ENCODE measurements at regions not wholly inside any gene's neighbourhood (a gene's known extent, or its start where the extent isn't known, plus 50 kb on each side); places are given as distances from the start of the nearest gene placed in this dataset.
"Not testable (repeated sequence)": the region's sequence is repeated elsewhere in the genome, so short reads cannot be mapped to it uniquely, and the experiment has no call there.

- H3K4me3 ChIP-seq (ENCODE audit: low read depth, low read length) = no peak overlapping the region
- DNase-seq (ENCODE audit: low read depth) = peak; percentile 97
- no peak for TF ChIP-seq CTCF (conservative IDR thresholded peaks at IDR 0.05; ENCODE audit: low read depth, low read length)
Observed at GRCh38 chr2:224101820-224102630, 62.9 kb upstream of the SERPINE2 start.

DNA sequence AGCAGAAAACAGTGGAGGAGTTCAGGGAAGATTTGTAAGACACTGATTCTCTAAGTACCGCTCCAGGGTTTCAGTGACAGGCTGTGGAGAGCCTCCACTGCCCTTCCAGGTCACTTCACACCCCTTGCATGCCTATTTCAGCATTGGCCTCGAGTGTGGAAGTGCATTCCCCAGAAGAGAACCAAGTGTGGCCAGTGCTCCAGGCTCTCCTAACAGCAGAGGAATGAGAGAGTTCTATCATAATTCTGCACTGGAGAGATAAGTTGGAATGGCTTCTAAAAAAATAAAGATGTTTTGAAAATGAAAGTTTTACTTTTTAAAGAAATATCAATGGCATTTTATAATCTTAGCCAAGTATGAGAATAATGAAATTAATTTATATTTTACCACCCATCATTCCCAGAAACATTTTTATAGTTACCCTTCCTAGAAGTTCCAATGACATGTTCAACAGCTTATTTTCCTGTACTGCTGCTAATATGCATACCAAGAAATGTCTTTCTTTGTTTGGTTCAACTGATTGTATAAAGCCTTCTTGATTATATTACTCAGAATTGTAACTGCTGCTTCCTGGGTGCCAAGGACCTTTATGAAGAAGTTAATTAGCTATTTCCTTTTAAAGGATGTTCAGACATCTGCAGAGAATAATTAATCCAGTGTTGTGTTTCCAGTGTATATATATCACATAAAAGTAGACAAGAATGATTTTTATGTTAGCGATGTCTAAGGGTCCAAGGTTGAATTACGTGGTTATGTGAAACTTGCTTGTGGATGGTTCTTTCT is 61.0 kb upstream of the SERPINE2 start:
- no peak for DNase-seq (ENCODE audit: low read depth)
- TF ChIP-seq CTCF (conservative IDR thresholded peaks at IDR 0.05; ENCODE audit: low read depth, low read length) = no peak
- no peak overlapping the region for H3K4me3 ChIP-seq (ENCODE audit: low read depth, low read length)

DNA sequence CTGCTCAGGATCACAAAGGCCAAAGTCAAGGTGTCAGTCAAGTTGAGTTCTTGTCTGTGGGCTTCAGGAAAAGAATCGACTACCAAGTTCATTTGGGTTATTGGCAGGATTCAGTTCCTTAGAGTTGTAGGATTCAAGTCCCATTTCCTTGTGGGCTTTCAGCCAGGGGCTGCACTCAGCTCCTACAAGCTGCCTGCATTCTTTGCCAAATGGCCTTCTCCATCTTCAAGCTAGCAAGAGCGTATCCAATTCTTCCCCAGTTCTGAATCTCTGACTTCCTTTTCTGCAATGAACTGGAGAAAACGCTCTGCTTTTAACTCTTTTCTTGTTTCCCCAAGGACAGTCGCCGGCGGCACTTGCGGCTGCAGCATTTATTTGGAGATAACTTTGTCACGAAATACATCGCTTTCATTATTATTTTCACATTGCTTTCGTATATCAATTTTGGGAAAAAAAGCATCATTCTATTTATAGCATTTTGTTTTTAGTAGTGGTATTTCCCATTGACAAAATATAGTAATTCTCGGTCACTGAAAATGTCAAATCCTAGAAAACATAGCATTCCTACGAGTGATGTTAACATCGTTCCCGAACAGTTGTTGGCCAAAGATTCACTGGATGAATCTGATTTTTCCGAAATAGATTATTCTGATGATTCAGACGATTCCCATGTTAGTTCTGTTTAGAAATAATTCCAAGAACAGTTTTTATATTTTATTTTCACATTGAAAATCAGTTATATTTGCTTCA is 59.6 kb upstream of the SERPINE2 start:
- H3K4me3 ChIP-seq (ENCODE audit: low read depth, low read length) = no peak overlapping the region
- DNase-seq (ENCODE audit: low read depth) = no peak
- TF ChIP-seq CTCF (conservative IDR thresholded peaks at IDR 0.05; ENCODE audit: low read depth, low read length) = no peak

DNA sequence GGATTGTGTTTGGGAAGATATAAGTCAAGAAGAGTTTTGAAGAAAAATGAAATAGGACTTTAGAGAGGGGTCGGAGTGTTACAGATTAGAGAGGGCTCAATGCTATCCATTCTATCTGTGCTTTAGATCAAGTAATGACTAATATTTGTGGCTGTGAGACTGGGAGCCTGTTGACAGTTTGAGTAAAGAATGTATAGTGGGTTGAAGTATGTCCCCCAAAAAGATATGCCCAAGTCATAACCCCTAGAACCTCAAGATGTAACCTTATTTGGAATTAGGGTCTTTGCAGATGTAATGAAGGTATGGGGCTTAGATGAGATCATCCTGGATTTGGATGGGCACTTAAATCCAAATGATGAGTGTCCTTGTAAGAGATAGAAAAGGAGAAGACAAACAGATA is 55.3 kb upstream of the SERPINE2 start:
- H3K4me3 ChIP-seq (ENCODE audit: low read depth, low read length) = no peak overlapping the region
- DNase-seq (ENCODE audit: low read depth) = no peak
- TF ChIP-seq CTCF (conservative IDR thresholded peaks at IDR 0.05; ENCODE audit: low read depth, low read length) = no peak

DNA sequence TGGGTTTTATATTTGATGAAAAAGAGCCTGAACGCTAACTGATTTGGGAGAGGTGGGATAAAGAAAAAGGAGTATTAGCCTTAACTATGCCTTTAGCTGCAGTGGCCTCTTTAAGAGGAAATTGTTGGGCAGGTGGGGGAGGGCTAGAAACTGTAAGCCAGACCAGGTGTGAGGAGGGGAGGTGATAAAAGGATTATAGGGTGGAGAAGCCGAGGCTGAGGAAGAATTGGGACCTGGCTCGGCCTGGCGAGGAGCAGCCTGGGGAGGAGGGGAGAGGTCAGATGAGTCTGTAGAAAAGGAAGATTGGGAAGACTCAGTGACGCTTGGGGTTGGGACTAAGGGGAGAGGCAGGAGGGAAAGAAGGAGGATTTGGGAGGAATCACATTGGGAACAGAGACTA is 52.6 kb upstream of the SERPINE2 start:
- DNase-seq (ENCODE audit: low read depth); H3K4me3 ChIP-seq (ENCODE audit: low read depth, low read length): not testable (repeated sequence)

DNA sequence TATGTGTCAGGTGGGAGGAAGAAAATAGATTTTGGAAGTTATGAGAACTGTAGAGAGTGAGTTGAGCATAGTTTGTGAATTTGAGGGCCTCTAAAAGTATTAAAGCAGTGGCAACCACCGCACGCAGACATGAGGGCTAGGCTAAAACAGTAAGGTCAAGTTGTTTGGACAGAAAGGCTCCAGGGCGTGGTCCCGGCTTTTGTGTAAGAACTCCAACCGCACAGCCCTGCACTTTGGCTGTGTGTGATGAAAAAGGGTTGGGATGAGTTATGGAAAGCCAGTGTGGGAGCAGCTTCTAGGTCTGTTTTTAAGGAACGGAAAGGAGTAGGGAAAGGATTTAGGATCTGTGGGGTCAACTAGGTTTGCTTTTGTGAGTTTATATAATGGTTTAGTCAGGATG is 50.5 kb upstream of the SERPINE2 start:
- not testable (repeated sequence) for DNase-seq (ENCODE audit: low read depth); H3K4me3 ChIP-seq (ENCODE audit: low read depth, low read length)
